HepG2 (cell line): ENCODE measurements at regions not wholly inside any gene's neighbourhood (a gene's known extent, or its start where the extent isn't known, plus 50 kb on each side); places are given as distances from the start of the nearest gene placed in this dataset.
"Not testable (repeated sequence)": the region's sequence is repeated elsewhere in the genome, so short reads cannot be mapped to it uniquely, and the experiment has no call there.

Source experiments
- ATAC-seq: fragments of 200-7000 bp; cut with Tn5 transposase; 3 replicates; pipeline ENCODE4 v1.9.1; 2020; ENCODE audit warnings: mild to moderate bottlenecking, moderate library complexity
- BruUV-seq: library from RNA; stranded (reverse); fragments of 400-500 nt; replicated peaks from 2 replicates; lab custom pipeline; 2021; lab: Mats Ljungman, UMichigan
- CTCF ChIA-PET: fragments of 300-600 bp; formaldehyde crosslinking; extraction: SDS; loops from one replicate; lab custom pipeline; 2021; ENCODE audit warnings: low total read pairs, inconsistent platforms, low intra/inter-chr PET ratio; lab: Yijun Ruan, JAX
- POLR2A ChIA-PET: fragments of 350-600 bp; sonication (Branson Sonifier 250); formaldehyde crosslinking; loops from one replicate; lab custom pipeline; 2020; ENCODE audit warnings: antibody characterized with exemption, inconsistent platforms; lab: Yijun Ruan, JAX
- DNase-seq: peaks from one replicate; pipeline ENCODE4 v3.0.0-alpha.2; 2015; ENCODE audit warnings: low spot score
- FAIRE-seq: peaks from 3 replicates; lab custom pipeline; 2011; peaks lifted over from hg19 to GRCh38; lab: Jason Lieb, UNC
- H2AFZ ChIP-seq: one replicate; pipeline ENCODE4 v1.6.1; 2011; ENCODE audit warnings: low read length, inconsistent platforms
- H3K27ac ChIP-seq: fragments of 300-600 bp; 3 replicates; pipeline ENCODE4 v1.8.0; 2011; ENCODE audit warnings: mixed run types, mild to moderate bottlenecking, mixed read lengths, low read length, inconsistent platforms; ENCODE audit not compliant: insufficient read depth; ENCODE audit errors: extremely low read length
- H3K27me3 ChIP-seq, 2 experiments: fragments of 200-600 bp in 1 of 2; 2 replicates in 1 of 2; 3 replicates in 1 of 2; pipeline versions ENCODE4 v1.6.0 to v1.8.0; 2011; ENCODE audit warnings: low read length in 2 of 2, mild to moderate bottlenecking in 2 of 2, moderate library complexity in 2 of 2, inconsistent platforms in 1 of 2; ENCODE audit not compliant: insufficient read depth in 2 of 2, control insufficient read depth in 1 of 2
- H3K36me3 ChIP-seq, 2 experiments: fragments of 200-600 bp in 1 of 2; replicated peaks in 1 of 2; 2 replicates in 1 of 2; 3 replicates in 1 of 2; pipeline versions ENCODE4 v1.5.1 to v1.8.0; 2011; ENCODE audit warnings: low read length in 2 of 2, inconsistent platforms in 1 of 2; ENCODE audit not compliant: insufficient read depth in 2 of 2, control insufficient read depth in 1 of 2
- H3K4me1 ChIP-seq: 2 replicates; pipeline ENCODE4 v1.5.1; 2012; ENCODE audit warnings: low read length, inconsistent platforms; ENCODE audit not compliant: insufficient read depth
- H3K4me2 ChIP-seq: 2 replicates; pipeline ENCODE4 v1.6.0; 2011; ENCODE audit warnings: low read depth, low read length, inconsistent platforms
- H3K4me3 ChIP-seq, 3 experiments: fragments of 200-600 bp in 1 of 3; sonication (generic), shearing (Covaris generic) in 1 of 3; replicated peaks in 1 of 3; 2 replicates each; pipeline ENCODE4 v1.5.1; 2011 to 2016; ENCODE audit warnings: low read length in 3 of 3, inconsistent platforms in 2 of 3, low read depth in 2 of 3, mild to moderate bottlenecking in 2 of 3, control low read depth in 1 of 3, mixed read lengths in 1 of 3; ENCODE audit not compliant: insufficient read depth in 1 of 3
- H3K79me2 ChIP-seq: one replicate; pipeline ENCODE4 v1.6.1; 2011; ENCODE audit warnings: low read length, inconsistent platforms; ENCODE audit not compliant: insufficient read depth
- H3K9ac ChIP-seq: 2 replicates; pipeline ENCODE4 v1.6.0; 2011; ENCODE audit warnings: mild to moderate bottlenecking, low read depth, low read length, inconsistent platforms; ENCODE audit not compliant: insufficient read depth
- H3K9me3 ChIP-seq: 2 replicates; pipeline ENCODE4 v1.5.1; 2012; ENCODE audit warnings: mild to moderate bottlenecking, low read length
- H4K20me1 ChIP-seq: 2 replicates; pipeline ENCODE4 v1.6.0; 2011; ENCODE audit warnings: inconsistent platforms, mild to moderate bottlenecking, low read length, moderate library complexity; ENCODE audit not compliant: insufficient read depth
- HOXA5 ChIP-seq: sonication (generic); formaldehyde crosslinking; IDR thresholded peaks from 2 replicates; pipeline ENCODE4 v1.4.0; 2020; ENCODE audit warnings: missing genetic modification reagents
- MIXL1 ChIP-seq: IDR thresholded peaks from 2 replicates; pipeline ENCODE4 v1.6.1; 2016
- SIN3A ChIP-seq: IDR thresholded peaks from 2 replicates; pipeline ENCODE4 v1.6.1; 2011; ENCODE audit warnings: low read depth, mild to moderate bottlenecking, control low read depth, low read length, borderline replicate concordance
- YEATS2 ChIP-seq: sonication (generic); formaldehyde crosslinking; IDR thresholded peaks from 2 replicates; pipeline ENCODE4 v1.4.0; 2020; ENCODE audit warnings: missing genetic modification reagents, borderline replicate concordance
- ZNF382 ChIP-seq: sonication (generic); formaldehyde crosslinking; IDR thresholded peaks from 2 replicates; pipeline ENCODE4 v1.5.0; 2020; ENCODE audit warnings: missing genetic modification reagents, mild to moderate bottlenecking, borderline replicate concordance
- WGBS: methylation state at CpG from one replicate; pipeline ENCODE4 v1.1.6; 2017; ENCODE audit warnings: low lambda C conversion rate; 5-methylcytosine and 5-hydroxymethylcytosine counted together
- in situ Hi-C: cut with HindIII; loops from 2 replicates; pipeline ENCODE4 v1.10.0; 2017; ENCODE audit warnings: low pct_unique_long_range_greater_than_20kb; ENCODE audit not compliant: extremely low pct_ligation_motif_present
- intact Hi-C: fragments of 100-400 bp; cut with micrococcal nuclease; formaldehyde crosslinking; loops from one replicate; pipeline ENCODE4 v1.10.0; 2022; ENCODE audit not compliant: unreplicated experiment

GRCh38 chr5:91486638-91487037 lies 103.5 kb upstream of the ARRDC3 start:
- no TSS peak for BruUV-seq
- no peak overlapping the region for H3K4me2 ChIP-seq
- no peak overlapping the region for H3K9ac ChIP-seq
- intact Hi-C loops (no loop called here), in situ Hi-C loops (no loop called here)
- ChIA-PET POLR2A (no interaction called here), CTCF (no interaction called here)
- no peaks in the 10 kb centered on the region for H3K36me3 ChIP-seq
- DNase-seq, result no peak
- no peak for ATAC-seq
- no peaks in the 10 kb centered on the region for H3K79me2 ChIP-seq
- no peak overlapping the region for H3K27ac ChIP-seq
- no peak for TF ChIP-seq SIN3A
- TF ChIP-seq HOXA5 (CRISPR knock-in tag), result no peak
- TF ChIP-seq, all 625 proteins: peak for 0
- Histone ChIP-seq H4K20me1 (no peaks in the 10 kb centered on the region), H3K9me3 (no peaks in the 10 kb centered on the region), H3K27me3 (no peaks in the 10 kb centered on the region), H3K4me1 (no peaks in the 10 kb centered on the region), H2AFZ (no peak overlapping the region), H3K4me3 (no peak overlapping the region)
- 2% methylated on average over 2 of the region's 2 CpGs for WGBS
- FAIRE-seq, result no peak

- Histone ChIP-seq H3K4me3 (no peak overlapping the region), H3K9ac (no peak overlapping the region)
- DNase-seq, result no peak
- intact Hi-C loops, result no loop called here
- POLR2A ChIA-PET, result no interaction called here
- in situ Hi-C loops, result no loop called here
- no peak for TF ChIP-seq ZNF382
- TF ChIP-seq YEATS2 (CRISPR knock-in tag), result no peak
- TF ChIP-seq MIXL1 (CRISPR knock-in tag), result no peak
- TF ChIP-seq, all 625 proteins: peak for 0
- no TSS peak for BruUV-seq
- Histone ChIP-seq H3K36me3 (no peaks in the 10 kb centered on the region), H3K27me3 (no peaks in the 10 kb centered on the region), H3K4me1 (no peaks in the 10 kb centered on the region), H3K27ac (no peak overlapping the region), H3K4me2 (no peak overlapping the region), H2AFZ (no peak overlapping the region), H3K9me3 (no peaks in the 10 kb centered on the region), H3K79me2 (no peaks in the 10 kb centered on the region), H4K20me1 (no peaks in the 10 kb centered on the region)
- no peak for ATAC-seq
- CTCF ChIA-PET, result no interaction called here
- no peak for FAIRE-seq
Observed at GRCh38 chr5:91484662-91485061, 101.5 kb upstream of the ARRDC3 start.

DNA sequence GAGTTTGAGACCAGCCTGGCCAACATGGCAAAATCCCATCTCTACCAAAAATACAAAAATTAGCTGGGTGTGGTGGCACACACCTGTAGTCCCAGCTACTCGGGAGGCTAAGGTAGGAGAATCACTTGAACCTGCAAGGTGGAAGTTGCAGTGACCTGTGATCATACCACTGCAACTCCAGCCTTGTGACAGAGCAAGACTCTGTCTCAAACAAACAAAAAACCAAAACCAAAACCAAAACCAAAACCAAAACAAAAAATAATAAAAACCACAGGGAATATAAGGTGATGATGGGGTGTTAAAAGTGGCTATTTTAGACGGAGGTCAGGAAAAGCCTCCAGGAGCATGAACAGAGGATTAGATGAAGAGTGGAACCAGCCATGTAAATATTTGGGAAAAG lies 96.3 kb upstream of the ARRDC3 start:
- H3K27me3 ChIP-seq, DNase-seq, H4K20me1 ChIP-seq, intact Hi-C loops, ATAC-seq, H3K27ac ChIP-seq, CTCF ChIA-PET, H3K4me3 ChIP-seq, H3K36me3 ChIP-seq, H3K4me1 ChIP-seq, BruUV-seq, H2AFZ ChIP-seq, FAIRE-seq, H3K9me3 ChIP-seq, H3K4me2 ChIP-seq, POLR2A ChIA-PET, in situ Hi-C loops, H3K9ac ChIP-seq, H3K79me2 ChIP-seq: not testable (repeated sequence)
- WGBS, result 0% methylated on average over 2 of the region's 2 CpGs
